Brain microvascular endothelial cell (primary cell): ENCODE measurements at regions not wholly inside any gene's neighbourhood (a gene's known extent, or its start where the extent isn't known, plus 50 kb on each side); places are given as distances from the start of the nearest gene placed in this dataset.

Experiments
- DNase-seq: peaks from one replicate; pipeline ENCODE4 v3.0.0-alpha.2; 2020
- H3K27ac ChIP-seq: fragments of 250-450 bp; sonication (Bioruptor Pico); 2 replicates; pipeline ENCODE4 v1.5.1; 2020; ENCODE audit warnings: mild to moderate bottlenecking, moderate library complexity
- H3K27me3 ChIP-seq: fragments of 250-450 bp; sonication (Bioruptor Pico); replicated peaks from 2 replicates; pipeline ENCODE4 v1.5.1; 2020; ENCODE audit warnings: mild to moderate bottlenecking
- H3K36me3 ChIP-seq: fragments of 250-450 bp; sonication (Bioruptor Pico); replicated peaks from 2 replicates; pipeline ENCODE4 v1.5.1; 2020; ENCODE audit warnings: mild to moderate bottlenecking
- H3K4me3 ChIP-seq: 2 replicates; pipeline ENCODE4 v1.5.1; 2011; ENCODE audit warnings: low read depth, mild to moderate bottlenecking, control low read depth, low read length, moderate library complexity
- in situ Hi-C: cut with HindIII; loops from 2 replicates; pipeline ENCODE4 v1.10.0; 2017; ENCODE audit warnings: low sequenced_read_pairs, low pct_ligation_motif_present
- TF ChIP-seq, protein P1 (sequence below): IDR thresholded peaks from 2 replicates; pipeline ENCODE4 v1.5.1; 2011; ENCODE audit warnings: low read depth, mild to moderate bottlenecking, moderate library complexity, low read length, control low read depth, inconsistent platforms; ENCODE audit errors: missing control alignments

DNA sequence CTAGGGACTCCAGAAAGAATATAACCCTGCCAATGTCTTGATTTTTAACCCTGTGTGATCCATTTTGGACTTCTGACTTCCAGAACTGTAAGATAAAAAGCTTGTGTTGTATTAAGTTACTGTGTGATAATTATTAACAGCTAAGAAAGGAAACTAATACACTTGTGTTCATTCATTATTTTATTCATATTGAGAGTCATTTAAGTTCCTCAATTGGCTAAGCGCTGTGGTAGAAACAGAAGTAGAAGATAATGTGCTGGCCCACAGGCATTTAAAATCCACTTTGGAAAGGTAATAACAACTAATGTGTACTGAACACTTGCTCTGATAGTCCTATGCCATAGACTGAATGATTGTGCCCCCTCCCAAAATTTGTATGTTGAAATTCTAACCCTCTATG is 471.7 kb upstream of the GHITM start:
- in situ Hi-C loops: no loop called here
- DNase-seq: no peak
- Histone ChIP-seq H3K27ac (no peak overlapping the region), H3K36me3 (no peaks in the 10 kb centered on the region), H3K4me3 (no peak overlapping the region), H3K27me3 (no peaks in the 10 kb centered on the region)
- TF ChIP-seq, protein P1, sequence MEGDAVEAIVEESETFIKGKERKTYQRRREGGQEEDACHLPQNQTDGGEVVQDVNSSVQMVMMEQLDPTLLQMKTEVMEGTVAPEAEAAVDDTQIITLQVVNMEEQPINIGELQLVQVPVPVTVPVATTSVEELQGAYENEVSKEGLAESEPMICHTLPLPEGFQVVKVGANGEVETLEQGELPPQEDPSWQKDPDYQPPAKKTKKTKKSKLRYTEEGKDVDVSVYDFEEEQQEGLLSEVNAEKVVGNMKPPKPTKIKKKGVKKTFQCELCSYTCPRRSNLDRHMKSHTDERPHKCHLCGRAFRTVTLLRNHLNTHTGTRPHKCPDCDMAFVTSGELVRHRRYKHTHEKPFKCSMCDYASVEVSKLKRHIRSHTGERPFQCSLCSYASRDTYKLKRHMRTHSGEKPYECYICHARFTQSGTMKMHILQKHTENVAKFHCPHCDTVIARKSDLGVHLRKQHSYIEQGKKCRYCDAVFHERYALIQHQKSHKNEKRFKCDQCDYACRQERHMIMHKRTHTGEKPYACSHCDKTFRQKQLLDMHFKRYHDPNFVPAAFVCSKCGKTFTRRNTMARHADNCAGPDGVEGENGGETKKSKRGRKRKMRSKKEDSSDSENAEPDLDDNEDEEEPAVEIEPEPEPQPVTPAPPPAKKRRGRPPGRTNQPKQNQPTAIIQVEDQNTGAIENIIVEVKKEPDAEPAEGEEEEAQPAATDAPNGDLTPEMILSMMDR: no peak

DNA sequence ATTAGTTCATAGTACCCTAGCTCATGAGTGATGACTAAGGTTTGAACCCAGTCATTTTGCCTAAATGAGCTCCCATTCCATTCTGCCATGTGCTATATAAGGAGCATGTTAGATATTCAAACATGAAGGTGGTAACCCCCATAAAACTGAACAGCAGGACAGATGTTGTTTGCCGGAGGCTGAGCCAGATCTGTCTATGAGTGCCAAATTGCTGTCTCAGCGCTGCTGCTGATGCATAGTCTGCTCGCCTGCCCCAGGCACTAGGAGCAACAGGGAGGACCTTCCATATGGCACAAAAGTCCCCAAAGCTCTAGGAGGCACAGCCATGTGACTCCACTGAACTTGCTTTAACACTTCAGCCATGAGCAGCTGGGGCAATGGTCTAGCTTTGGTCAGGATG is 466.0 kb upstream of the GHITM start:
- Histone ChIP-seq H3K27me3 (no peaks in the 10 kb centered on the region), H3K36me3 (no peaks in the 10 kb centered on the region), H3K4me3 (no peak overlapping the region), H3K27ac (no peak overlapping the region)
- TF ChIP-seq, protein P1: no peak
- DNase-seq: no peak
- in situ Hi-C loops: no loop called here

DNA sequence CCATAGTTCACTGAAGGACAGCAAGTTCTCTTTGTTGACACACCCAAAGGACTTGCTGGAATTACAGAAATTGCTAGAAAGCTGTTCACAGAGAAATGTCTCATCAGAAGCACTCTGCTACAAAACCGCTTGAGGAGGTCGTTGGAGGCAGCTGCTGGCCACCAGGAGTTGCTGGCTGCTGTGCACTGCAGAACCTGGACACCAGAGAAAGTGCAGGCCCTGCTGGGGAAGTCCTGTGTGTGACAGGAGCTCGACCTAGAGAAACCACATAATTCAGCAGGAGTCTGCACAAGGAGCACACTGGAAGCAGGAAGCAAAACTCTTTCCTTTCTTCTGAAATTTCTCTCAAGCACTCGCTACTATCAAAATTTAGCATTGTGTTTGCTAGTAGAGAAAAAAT is 461.5 kb upstream of the GHITM start:
- Histone ChIP-seq H3K27me3 (no peaks in the 10 kb centered on the region), H3K36me3 (no peaks in the 10 kb centered on the region), H3K27ac (no peak overlapping the region), H3K4me3 (no peak overlapping the region)
- in situ Hi-C loops: no loop called here
- TF ChIP-seq, protein P1: no peak
- no peak for DNase-seq

DNA sequence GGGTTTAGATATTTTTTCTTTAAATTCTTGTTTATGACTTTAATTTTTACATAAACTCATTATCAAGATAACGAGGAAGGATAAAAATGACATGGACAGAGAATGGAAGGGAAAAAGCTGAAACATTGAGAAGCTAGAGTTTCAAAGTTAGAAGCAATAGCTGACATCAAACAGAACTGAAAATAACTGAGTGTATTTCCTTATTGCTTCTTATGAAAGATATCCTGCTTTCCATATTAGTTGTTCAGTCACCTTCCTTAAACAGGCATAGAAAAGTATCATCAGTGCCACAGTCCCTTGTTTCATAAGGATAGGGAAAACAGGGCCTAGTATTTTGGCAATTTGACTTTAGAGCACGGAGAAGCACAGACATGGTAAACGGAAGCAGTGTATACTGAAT is 460.5 kb upstream of the GHITM start:
- in situ Hi-C loops: no loop called here
- no peak overlapping the region for H3K27ac ChIP-seq
- H3K36me3 ChIP-seq: no peaks in the 10 kb centered on the region
- DNase-seq: no peak
- TF ChIP-seq, protein P1: no peak
- H3K27me3 ChIP-seq: no peaks in the 10 kb centered on the region
- no peak overlapping the region for H3K4me3 ChIP-seq

DNA sequence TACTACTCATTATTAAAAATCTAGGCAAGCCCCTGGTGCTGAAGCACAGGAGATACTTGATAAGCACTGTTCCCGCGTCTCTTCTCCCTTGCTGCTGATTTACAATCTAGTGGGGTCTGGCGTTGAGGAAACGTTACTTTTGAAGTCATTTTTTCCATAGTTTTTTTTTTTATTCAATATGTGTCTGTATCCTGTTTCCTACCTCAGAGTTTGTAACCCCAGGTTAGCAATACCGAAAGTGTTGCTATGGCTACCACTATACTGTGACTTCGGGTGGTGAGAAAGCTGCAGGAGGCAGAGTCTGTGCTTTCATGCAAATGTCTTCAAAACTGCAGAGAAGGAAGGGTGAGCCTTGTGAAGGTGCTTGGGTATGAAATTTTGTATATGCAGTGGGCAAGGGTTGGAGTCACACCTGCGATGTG is 458.8 kb upstream of the GHITM start:
- no peak overlapping the region for H3K4me3 ChIP-seq
- no peak for DNase-seq
- in situ Hi-C loops: no loop called here

DNA sequence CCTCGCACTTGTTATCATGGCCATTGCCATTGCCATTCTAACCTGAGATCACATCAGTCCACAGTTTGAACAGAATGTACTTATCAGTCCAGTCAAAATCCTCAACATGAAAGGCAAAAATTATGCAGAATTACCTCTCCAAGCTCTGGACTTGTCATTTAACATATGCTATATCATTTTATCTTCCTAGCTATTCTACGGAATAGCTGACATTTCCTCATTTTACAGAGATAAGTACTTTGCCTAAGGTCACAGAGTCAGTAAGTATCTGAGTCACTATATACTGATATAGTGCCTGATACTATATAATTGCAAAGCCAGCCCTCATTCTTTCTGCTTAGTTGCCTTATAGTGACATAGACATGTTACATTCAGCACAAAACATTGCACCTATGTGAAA is 456.9 kb upstream of the GHITM start:
- no peak for DNase-seq
- Histone ChIP-seq H3K27ac (no peak overlapping the region), H3K4me3 (no peak overlapping the region), H3K27me3 (no peaks in the 10 kb centered on the region), H3K36me3 (no peaks in the 10 kb centered on the region)
- in situ Hi-C loops: no loop called here
- TF ChIP-seq, protein P1: no peak

More for the DNA sequence above, 458.8 kb upstream of the GHITM start:
- no peaks in the 10 kb centered on the region for H3K27me3 ChIP-seq
- H3K36me3 ChIP-seq: no peaks in the 10 kb centered on the region
- H3K27ac ChIP-seq: no peak overlapping the region
- TF ChIP-seq, protein P1: no peak
